ENCODE measurements at regions not wholly inside any gene's neighbourhood (a gene's known extent, or its start where the extent isn't known, plus 50 kb on each side); places are given as distances from the start of the nearest gene placed in this dataset.

DNA sequence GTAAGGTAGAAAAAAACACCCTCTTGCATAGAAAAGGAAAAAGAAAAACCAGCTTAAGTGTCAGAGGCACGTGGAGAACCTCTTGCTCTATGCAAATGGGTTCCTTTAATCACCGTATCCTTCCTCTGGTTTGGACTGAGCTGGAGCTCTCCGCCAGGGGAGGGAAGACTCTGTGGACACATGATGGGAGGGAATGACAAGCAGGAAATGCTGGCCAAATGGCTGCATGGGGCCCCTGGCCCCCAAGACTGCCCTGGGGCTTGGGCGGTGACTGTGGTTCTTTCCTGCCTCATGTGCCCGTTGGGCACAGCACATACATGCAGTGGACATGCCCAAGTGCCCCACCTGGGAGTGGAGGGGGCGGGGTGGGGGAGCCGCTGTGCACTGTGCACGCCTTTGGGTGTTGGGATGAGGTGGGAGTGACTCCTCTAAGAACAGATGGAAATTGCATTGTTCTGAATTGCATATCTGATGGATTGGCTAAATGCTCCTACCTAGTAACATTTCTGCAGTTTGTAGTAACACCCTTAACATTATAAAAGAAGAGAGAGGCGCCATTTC lies 166.4 kb upstream of the AVPR1A start:
- TF ChIP-seq, protein P1, sequence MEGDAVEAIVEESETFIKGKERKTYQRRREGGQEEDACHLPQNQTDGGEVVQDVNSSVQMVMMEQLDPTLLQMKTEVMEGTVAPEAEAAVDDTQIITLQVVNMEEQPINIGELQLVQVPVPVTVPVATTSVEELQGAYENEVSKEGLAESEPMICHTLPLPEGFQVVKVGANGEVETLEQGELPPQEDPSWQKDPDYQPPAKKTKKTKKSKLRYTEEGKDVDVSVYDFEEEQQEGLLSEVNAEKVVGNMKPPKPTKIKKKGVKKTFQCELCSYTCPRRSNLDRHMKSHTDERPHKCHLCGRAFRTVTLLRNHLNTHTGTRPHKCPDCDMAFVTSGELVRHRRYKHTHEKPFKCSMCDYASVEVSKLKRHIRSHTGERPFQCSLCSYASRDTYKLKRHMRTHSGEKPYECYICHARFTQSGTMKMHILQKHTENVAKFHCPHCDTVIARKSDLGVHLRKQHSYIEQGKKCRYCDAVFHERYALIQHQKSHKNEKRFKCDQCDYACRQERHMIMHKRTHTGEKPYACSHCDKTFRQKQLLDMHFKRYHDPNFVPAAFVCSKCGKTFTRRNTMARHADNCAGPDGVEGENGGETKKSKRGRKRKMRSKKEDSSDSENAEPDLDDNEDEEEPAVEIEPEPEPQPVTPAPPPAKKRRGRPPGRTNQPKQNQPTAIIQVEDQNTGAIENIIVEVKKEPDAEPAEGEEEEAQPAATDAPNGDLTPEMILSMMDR (IDR thresholded peaks at IDR 0.05; ENCODE audit: low read length), result no peak
- no peak for TF ChIP-seq EZH2 (IDR thresholded peaks at IDR 0.05; ENCODE audit: borderline replicate concordance, low read length)
